ENCODE measurements at regions not wholly inside any gene's neighbourhood (a gene's known extent, or its start where the extent isn't known, plus 50 kb on each side); places are given as distances from the start of the nearest gene placed in this dataset.

DNA sequence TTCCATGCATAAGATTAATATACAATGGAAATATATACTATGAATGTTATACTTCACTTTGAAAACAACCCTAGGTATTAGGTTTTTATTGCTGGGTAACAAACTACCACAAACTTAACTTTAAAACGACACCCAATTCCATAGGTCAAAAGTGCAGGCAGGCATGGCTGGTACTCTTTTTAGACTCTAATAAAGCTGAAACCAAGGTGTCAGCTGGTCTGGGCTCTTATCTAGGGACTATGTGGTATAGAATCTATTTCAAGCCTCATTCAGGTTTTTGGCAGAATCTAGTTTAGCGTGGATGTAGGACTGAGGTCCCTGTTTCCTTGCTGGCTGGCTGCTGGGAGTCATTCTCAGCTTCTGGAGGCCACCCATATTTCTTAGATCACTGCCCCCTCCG, 65.0 kb upstream of the TMEM168 start:
- peaks cover 21% of the 10 kb centered on the region for H3K79me2 ChIP-seq
- H3K4me1 ChIP-seq (ENCODE audit: insufficient read depth) = peaks cover 12% of the 10 kb centered on the region
- no peaks in the 10 kb centered on the region for H3K27me3 ChIP-seq
- H2AFZ ChIP-seq = no peak overlapping the region
- no peaks in the 10 kb centered on the region for H4K20me1 ChIP-seq (ENCODE audit: insufficient read depth, poor library complexity, severe bottlenecking)
- no peak overlapping the region for H3K4me3 ChIP-seq
- 60% methylated on average over 3 of the region's 3 CpGs for WGBS (ENCODE audit: low lambda C conversion rate, missing lambda C conversion rate)
- no peak overlapping the region for H3K27ac ChIP-seq
- TF ChIP-seq, protein P1, sequence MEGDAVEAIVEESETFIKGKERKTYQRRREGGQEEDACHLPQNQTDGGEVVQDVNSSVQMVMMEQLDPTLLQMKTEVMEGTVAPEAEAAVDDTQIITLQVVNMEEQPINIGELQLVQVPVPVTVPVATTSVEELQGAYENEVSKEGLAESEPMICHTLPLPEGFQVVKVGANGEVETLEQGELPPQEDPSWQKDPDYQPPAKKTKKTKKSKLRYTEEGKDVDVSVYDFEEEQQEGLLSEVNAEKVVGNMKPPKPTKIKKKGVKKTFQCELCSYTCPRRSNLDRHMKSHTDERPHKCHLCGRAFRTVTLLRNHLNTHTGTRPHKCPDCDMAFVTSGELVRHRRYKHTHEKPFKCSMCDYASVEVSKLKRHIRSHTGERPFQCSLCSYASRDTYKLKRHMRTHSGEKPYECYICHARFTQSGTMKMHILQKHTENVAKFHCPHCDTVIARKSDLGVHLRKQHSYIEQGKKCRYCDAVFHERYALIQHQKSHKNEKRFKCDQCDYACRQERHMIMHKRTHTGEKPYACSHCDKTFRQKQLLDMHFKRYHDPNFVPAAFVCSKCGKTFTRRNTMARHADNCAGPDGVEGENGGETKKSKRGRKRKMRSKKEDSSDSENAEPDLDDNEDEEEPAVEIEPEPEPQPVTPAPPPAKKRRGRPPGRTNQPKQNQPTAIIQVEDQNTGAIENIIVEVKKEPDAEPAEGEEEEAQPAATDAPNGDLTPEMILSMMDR (IDR thresholded peaks at IDR 0.05; ENCODE audit: poor library complexity) = no peak
- TF ChIP-seq EZH2phosphoT487 (IDR thresholded peaks at IDR 0.05; ENCODE audit: low read depth, severe bottlenecking, unreplicated experiment) = no peak
- TF ChIP-seq EZH2 (IDR thresholded peaks at IDR 0.05; ENCODE audit: borderline replicate concordance) = no peak
- no peaks in the 10 kb centered on the region for H3K9me3 ChIP-seq (ENCODE audit: low read depth)
- H3K36me3 ChIP-seq (replicated peaks; ENCODE audit: insufficient read depth, low read depth) = no peaks in the 10 kb centered on the region
- H3K4me2 ChIP-seq = no peak overlapping the region
- no peaks in the 10 kb centered on the region for H3K9me2 ChIP-seq (replicated peaks; ENCODE audit: insufficient read depth)
- DNase-seq (ENCODE audit: low spot score) = no peak

DNA sequence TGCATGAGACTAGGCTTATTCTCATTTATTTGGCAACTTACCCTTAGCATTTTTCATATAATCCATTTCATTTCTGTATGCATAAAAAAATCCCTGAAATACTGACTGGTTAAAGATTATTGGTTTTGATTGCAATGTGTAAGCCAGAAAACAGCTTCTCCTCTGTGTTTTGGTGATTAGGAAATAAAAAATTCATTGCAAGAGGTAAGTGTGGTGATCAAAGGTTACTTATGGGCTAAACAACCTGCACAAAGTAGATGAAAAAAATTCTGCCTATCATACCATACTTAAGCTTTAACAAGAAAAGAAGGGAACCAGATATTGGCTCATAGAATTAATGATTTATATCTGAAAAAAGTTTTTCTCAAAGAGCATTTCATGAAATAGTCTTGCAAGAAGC, 64.0 kb upstream of the TMEM168 start:
- H3K4me2 ChIP-seq = no peak overlapping the region
- DNase-seq (ENCODE audit: low spot score) = no peak
- no peaks in the 10 kb centered on the region for H4K20me1 ChIP-seq (ENCODE audit: insufficient read depth, poor library complexity, severe bottlenecking)
- no peak overlapping the region for H3K4me3 ChIP-seq
- H3K4me1 ChIP-seq (ENCODE audit: insufficient read depth) = peaks cover 12% of the 10 kb centered on the region
- H3K27ac ChIP-seq = no peak overlapping the region
- no peaks in the 10 kb centered on the region for H3K9me3 ChIP-seq (ENCODE audit: low read depth)
- peaks cover 26% of the 10 kb centered on the region for H3K79me2 ChIP-seq
- TF ChIP-seq, protein P1 (IDR thresholded peaks at IDR 0.05; ENCODE audit: poor library complexity) = no peak
- H2AFZ ChIP-seq = no peak overlapping the region
- no peaks in the 10 kb centered on the region for H3K9me2 ChIP-seq (replicated peaks; ENCODE audit: insufficient read depth)
- H3K36me3 ChIP-seq (replicated peaks; ENCODE audit: insufficient read depth, low read depth) = no peaks in the 10 kb centered on the region
- no peaks in the 10 kb centered on the region for H3K27me3 ChIP-seq

GRCh38 chr7:112853422-112853821, 63.2 kb upstream of the TMEM168 start:
- DNase-seq (ENCODE audit: low spot score) = no peak
- TF ChIP-seq EZH2phosphoT487 (IDR thresholded peaks at IDR 0.05; ENCODE audit: low read depth, severe bottlenecking, unreplicated experiment) = no peak
- no peak for TF ChIP-seq EZH2 (IDR thresholded peaks at IDR 0.05; ENCODE audit: borderline replicate concordance)
- TF ChIP-seq, protein P1 (IDR thresholded peaks at IDR 0.05; ENCODE audit: poor library complexity) = no peak
- H3K79me2 ChIP-seq = peaks cover 30% of the 10 kb centered on the region
- no peaks in the 10 kb centered on the region for H3K27me3 ChIP-seq
- H4K20me1 ChIP-seq (ENCODE audit: insufficient read depth, poor library complexity, severe bottlenecking) = no peaks in the 10 kb centered on the region
- H3K9me2 ChIP-seq (replicated peaks; ENCODE audit: insufficient read depth) = no peaks in the 10 kb centered on the region
- no peak overlapping the region for H3K27ac ChIP-seq
- H2AFZ ChIP-seq = no peak overlapping the region
- no peak overlapping the region for H3K4me2 ChIP-seq
- peaks cover 12% of the 10 kb centered on the region for H3K4me1 ChIP-seq (ENCODE audit: insufficient read depth)
- no peak overlapping the region for H3K4me3 ChIP-seq
- no peaks in the 10 kb centered on the region for H3K36me3 ChIP-seq (replicated peaks; ENCODE audit: insufficient read depth, low read depth)
- H3K9me3 ChIP-seq (ENCODE audit: low read depth) = no peaks in the 10 kb centered on the region

GRCh38 chr7:112843151-112843550, 53.0 kb upstream of the TMEM168 start:
- Histone ChIP-seq H3K4me1 (ENCODE audit: insufficient read depth) (no peaks in the 10 kb centered on the region), H3K4me3 (no peak overlapping the region), H3K9me2 (replicated peaks; ENCODE audit: insufficient read depth) (no peaks in the 10 kb centered on the region), H3K27ac (no peak overlapping the region), H2AFZ (no peak overlapping the region), H3K79me2 (peaks cover 83% of the 10 kb centered on the region), H3K9me3 (ENCODE audit: low read depth) (no peaks in the 10 kb centered on the region), H4K20me1 (ENCODE audit: insufficient read depth, poor library complexity, severe bottlenecking) (peaks cover 8% of the 10 kb centered on the region), H3K27me3 (no peaks in the 10 kb centered on the region), H3K4me2 (no peak overlapping the region), H3K36me3 (replicated peaks; ENCODE audit: insufficient read depth, low read depth) (no peaks in the 10 kb centered on the region)
- TF ChIP-seq EZH2phosphoT487 (IDR thresholded peaks at IDR 0.05; ENCODE audit: low read depth, severe bottlenecking, unreplicated experiment) = no peak
- TF ChIP-seq EZH2 (IDR thresholded peaks at IDR 0.05; ENCODE audit: borderline replicate concordance) = no peak
- TF ChIP-seq, protein P1 (IDR thresholded peaks at IDR 0.05; ENCODE audit: poor library complexity) = no peak
- 100% methylated on average over 1 of the region's 1 CpG for WGBS (ENCODE audit: low lambda C conversion rate, missing lambda C conversion rate)
- no peak for DNase-seq (ENCODE audit: low spot score)

Data from hepatocyte (in vitro differentiated cells).